H1 (cell line): ENCODE measurements at regions not wholly inside any gene's neighbourhood (a gene's known extent, or its start where the extent isn't known, plus 50 kb on each side); places are given as distances from the start of the nearest gene placed in this dataset.

Experiments
- CTCF ChIA-PET: fragments of 300-600 bp; sonication (Branson Sonifier 250); formaldehyde crosslinking; loops from one replicate; lab custom pipeline; 2021; ENCODE audit not compliant: partially characterized antibody; lab: Charles Lee
- POLR2A ChIA-PET: fragments of 300-600 bp; sonication (Branson Sonifier 250); formaldehyde crosslinking; loops from one replicate; lab custom pipeline; 2021; ENCODE audit warnings: inconsistent platforms; ENCODE audit not compliant: partially characterized antibody; lab: Charles Lee
- DNase-seq, 2 experiments: peaks; one replicate each; pipeline versions ENCODE4 v3.0.0 to v3.0.0-alpha.2; 2010 to 2022; ENCODE audit warnings: low spot score in 2 of 2, low read depth in 1 of 2, mixed read lengths in 1 of 2
- FAIRE-seq: peaks from 2 replicates; lab custom pipeline; 2011; peaks lifted over from hg19 to GRCh38; lab: Jason Lieb, UNC
- H2AFZ ChIP-seq: 2 replicates; pipeline ENCODE4 v1.8.1; 2012; ENCODE audit warnings: low read length, inconsistent platforms
- H2AK5ac ChIP-seq: 2 replicates; pipeline ENCODE4 v1.6.1; 2013; ENCODE audit warnings: low read depth, low read length
- H2BK120ac ChIP-seq: replicated peaks from 2 replicates; pipeline ENCODE3; 2013; ENCODE audit warnings: low read depth, low read length, inconsistent platforms
- H2BK12ac ChIP-seq: 2 replicates; pipeline ENCODE4 v1.6.1; 2013; ENCODE audit warnings: low read depth, low read length
- H2BK15ac ChIP-seq: 2 replicates; pipeline ENCODE4 v1.6.1; 2013; ENCODE audit warnings: low read length
- H2BK20ac ChIP-seq: 2 replicates; pipeline ENCODE4 v1.6.1; 2013; ENCODE audit warnings: low read length
- H2BK5ac ChIP-seq: 2 replicates; pipeline ENCODE4 v1.6.1; 2013; ENCODE audit warnings: low read depth, low read length
- H3K14ac ChIP-seq: 2 replicates; pipeline ENCODE4 v1.6.1; 2013; ENCODE audit warnings: inconsistent platforms; ENCODE audit not compliant: insufficient read length
- H3K18ac ChIP-seq: 2 replicates; pipeline ENCODE4 v1.6.1; 2013; ENCODE audit warnings: low read length; ENCODE audit errors: extremely low read depth
- H3K23ac ChIP-seq: 2 replicates; pipeline ENCODE4 v1.6.1; 2013; ENCODE audit warnings: inconsistent platforms; ENCODE audit not compliant: insufficient read length
- H3K23me2 ChIP-seq: 2 replicates; pipeline ENCODE4 v1.6.1; 2013; ENCODE audit warnings: low read depth, low read length
- H3K27ac ChIP-seq: 2 replicates; pipeline ENCODE4 v1.6.1; 2011; ENCODE audit warnings: low read depth, low read length, inconsistent platforms
- H3K27me3 ChIP-seq, 4 experiments: replicated peaks in 1 of 4; 1 replicate in 1 of 4; 2 replicates in 3 of 4; pipeline versions ENCODE4 v1.6.1 to v1.8.1; 2011 to 2013; ENCODE audit warnings: low read length in 3 of 4, mild to moderate bottlenecking in 3 of 4, inconsistent platforms in 2 of 4, mixed read lengths in 2 of 4, moderate library complexity in 1 of 4; ENCODE audit not compliant: control insufficient read depth in 3 of 4, insufficient read depth in 3 of 4; ENCODE audit errors: extremely low read depth in 1 of 4
- H3K36me3 ChIP-seq, 4 experiments: 2 replicates each; pipeline versions ENCODE4 v1.6.1 to v1.8.1; 2011 to 2013; ENCODE audit warnings: mild to moderate bottlenecking in 4 of 4, low read length in 3 of 4, moderate library complexity in 2 of 4, control low read depth in 1 of 4, inconsistent platforms in 1 of 4; ENCODE audit not compliant: insufficient read depth in 4 of 4, control insufficient read depth in 2 of 4
- H3K4ac ChIP-seq: replicated peaks from 2 replicates; pipeline ENCODE3; 2013; ENCODE audit warnings: low read length, low read depth, mixed read lengths, inconsistent platforms; ENCODE audit not compliant: insufficient read length
- H3K4me1 ChIP-seq, 4 experiments: replicated peaks in 1 of 4; 1 replicate in 1 of 4; 2 replicates in 3 of 4; pipeline versions ENCODE4 v1.6.1 to v1.8.1; 2011 to 2013; ENCODE audit warnings: low read length in 3 of 4, inconsistent platforms in 2 of 4, mixed read lengths in 1 of 4; ENCODE audit not compliant: insufficient read depth in 4 of 4, control insufficient read depth in 3 of 4
- H3K4me2 ChIP-seq, 2 experiments: 2 replicates each; pipeline versions ENCODE4 v1.6.1 to v1.8.1; 2011 to 2013; ENCODE audit warnings: low read depth in 2 of 2, low read length in 2 of 2, control low read depth in 1 of 2, inconsistent platforms in 1 of 2, mild to moderate bottlenecking in 1 of 2; ENCODE audit not compliant: insufficient read depth in 1 of 2
- H3K4me3 ChIP-seq, 4 experiments: fragments of 200-600, 300-600 bp in 1 of 4; sonication (generic), shearing (Covaris generic), sonication (Bioruptor Twin) in 1 of 4; 2 replicates each; pipeline versions ENCODE4 v1.5.1 to v1.8.1; 2011 to 2016; ENCODE audit warnings: low read length in 4 of 4, low read depth in 3 of 4, control low read depth in 2 of 4, inconsistent platforms in 2 of 4, mild to moderate bottlenecking in 2 of 4, mixed read lengths in 1 of 4, moderate library complexity in 1 of 4; ENCODE audit not compliant: insufficient read depth in 2 of 4; ENCODE audit errors: extremely low read depth in 1 of 4
- H3K56ac ChIP-seq: replicated peaks from 2 replicates; pipeline ENCODE3; 2013; ENCODE audit warnings: low read depth, mild to moderate bottlenecking, mixed read lengths, low read length, inconsistent platforms; ENCODE audit not compliant: insufficient read length
- H3K79me1 ChIP-seq: 2 replicates; pipeline ENCODE4 v1.6.1; 2013; ENCODE audit warnings: low read depth, low read length, control low read depth
- H3K79me2 ChIP-seq, 2 experiments: 2 replicates each; pipeline versions ENCODE4 v1.6.1 to v1.8.1; 2012 to 2013; ENCODE audit warnings: low read length in 2 of 2, mild to moderate bottlenecking in 2 of 2, inconsistent platforms in 1 of 2; ENCODE audit not compliant: insufficient read depth in 2 of 2, control insufficient read depth in 1 of 2
- H3K9ac ChIP-seq, 4 experiments: replicated peaks in 1 of 4; 1 replicate in 1 of 4; 2 replicates in 3 of 4; pipeline versions ENCODE4 v1.6.1 to v1.8.1; 2011 to 2013; ENCODE audit warnings: low read depth in 3 of 4, low read length in 3 of 4, control low read depth in 2 of 4, mild to moderate bottlenecking in 2 of 4, moderate library complexity in 2 of 4, inconsistent platforms in 1 of 4; ENCODE audit errors: extremely low read depth in 1 of 4
- H3K9me3 ChIP-seq, 2 experiments: 2 replicates each; pipeline versions ENCODE4 v1.6.1 to v1.8.1; 2012 to 2013; ENCODE audit warnings: mild to moderate bottlenecking in 2 of 2, moderate library complexity in 2 of 2, control low read depth in 1 of 2, inconsistent platforms in 1 of 2, low read depth in 1 of 2, low read length in 1 of 2, mixed read lengths in 1 of 2; ENCODE audit not compliant: insufficient read depth in 2 of 2
- H4K20me1 ChIP-seq, 2 experiments: replicated peaks in 1 of 2; 2 replicates each; pipeline versions ENCODE3 to v1.8.1; 2011 to 2013; ENCODE audit warnings: inconsistent platforms in 2 of 2, low read length in 2 of 2, mild to moderate bottlenecking in 1 of 2; ENCODE audit not compliant: insufficient read depth in 2 of 2, control insufficient read depth in 1 of 2
- H4K5ac ChIP-seq: 2 replicates; pipeline ENCODE4 v1.6.1; 2013; ENCODE audit warnings: low read length, low read depth, mixed read lengths, inconsistent platforms; ENCODE audit not compliant: insufficient read length
- H4K8ac ChIP-seq: 2 replicates; pipeline ENCODE4 v1.8.0; 2013; ENCODE audit warnings: mild to moderate bottlenecking, moderate library complexity, low read length, inconsistent platforms; ENCODE audit not compliant: insufficient read depth; ENCODE audit errors: extremely low read depth
- H4K91ac ChIP-seq: replicated peaks from 2 replicates; pipeline ENCODE3; 2013; ENCODE audit warnings: low read length, mixed read lengths, inconsistent platforms; ENCODE audit not compliant: insufficient read length
- EP300 ChIP-seq, 2 experiments: IDR thresholded peaks; 1 replicate in 1 of 2; 2 replicates in 1 of 2; pipeline ENCODE4 v1.6.1; 2011 to 2012; ENCODE audit warnings: low read depth in 2 of 2, low read length in 2 of 2, mild to moderate bottlenecking in 2 of 2, borderline replicate concordance in 1 of 2, inconsistent platforms in 1 of 2, moderate library complexity in 1 of 2
- NRF1 ChIP-seq: IDR thresholded peaks from 2 replicates; pipeline ENCODE4 v1.6.1; 2011; ENCODE audit warnings: mild to moderate bottlenecking, low read depth, low read length, improper control_type of control experiment
- POLR2A ChIP-seq, 2 experiments: IDR thresholded peaks; 1 replicate in 1 of 2; 2 replicates in 1 of 2; pipeline ENCODE4 v1.6.1; 2011; ENCODE audit warnings: low read depth in 2 of 2, low read length in 2 of 2, mild to moderate bottlenecking in 2 of 2; ENCODE audit errors: control extremely low read depth in 1 of 2
- SIN3A ChIP-seq, 2 experiments: IDR thresholded peaks in 1 of 2; conservative IDR thresholded peaks in 1 of 2; 2 replicates each; pipeline ENCODE4 v1.6.1; 2011 to 2012; ENCODE audit warnings: low read length in 2 of 2, improper control_type of control experiment in 1 of 2, low read depth in 1 of 2, mild to moderate bottlenecking in 1 of 2
- SIX5 ChIP-seq: IDR thresholded peaks from 2 replicates; pipeline ENCODE4 v1.6.1; 2011; ENCODE audit warnings: mild to moderate bottlenecking, low read depth, low read length
- SP1 ChIP-seq: IDR thresholded peaks from 2 replicates; pipeline ENCODE4 v1.6.1; 2011; ENCODE audit warnings: low read depth, low read length
- TCF12 ChIP-seq: IDR thresholded peaks from 2 replicates; pipeline ENCODE4 v1.6.1; 2011; ENCODE audit warnings: low read depth, mild to moderate bottlenecking, low read length
- WGBS, 2 experiments: shearing (Covaris generic) in 1 of 2; methylation state at CpG; one replicate each; pipeline versions ENCODE4 v1.1.6 to v1.1.7; 2013 to 2015; ENCODE audit warnings: low lambda C conversion rate in 2 of 2, mixed read lengths in 2 of 2, inconsistent platforms in 1 of 2, low coverage in 1 of 2, missing lambda C conversion rate in 1 of 2; ENCODE audit not compliant: insufficient replicate concordance in 2 of 2, insufficient coverage in 1 of 2, insufficient read length in 1 of 2; ENCODE audit errors: extremely low coverage in 1 of 2, missing lambda C conversion rate in 1 of 2; 5-methylcytosine and 5-hydroxymethylcytosine counted together

GRCh38 chr2:237264480-237265219 lies 149.3 kb downstream of the COL6A3 start:
- ChIA-PET POLR2A (no interaction called here), CTCF (no interaction called here)
- Histone ChIP-seq H3K56ac (no peak overlapping the region), H3K9me3 (no peaks in the 10 kb centered on the region), H4K8ac (no peak overlapping the region), H3K79me1 (no peaks in the 10 kb centered on the region), H2BK15ac (no peak overlapping the region), H3K4ac (no peak overlapping the region), H3K14ac (no peak overlapping the region), H4K20me1 (no peaks in the 10 kb centered on the region), H3K4me2 (no peak overlapping the region), H3K23ac (no peak overlapping the region), H4K91ac (no peak overlapping the region), H2BK12ac (no peak overlapping the region), H3K79me2 (no peaks in the 10 kb centered on the region), H3K27me3 (no peaks in the 10 kb centered on the region), H3K18ac (no peak overlapping the region), H2BK20ac (no peak overlapping the region), H2BK5ac (no peak overlapping the region), H2BK120ac (no peak overlapping the region), H3K23me2 (no peaks in the 10 kb centered on the region), H2AFZ (no peak overlapping the region), H2AK5ac (no peak overlapping the region), H3K36me3 (no peaks in the 10 kb centered on the region), H3K27ac (no peak overlapping the region), H4K5ac (no peak overlapping the region), H3K4me3 (no peak overlapping the region), H3K9ac (no peak overlapping the region), H3K4me1 (no peaks in the 10 kb centered on the region)
- WGBS, 2 experiments: 95% methylated on average over 18 of the region's 18 CpGs; no CpG with 5 or more reads in 1 of the 2 experiments
- DNase-seq (no peak), FAIRE-seq (no peak)
- TF ChIP-seq SIN3A (conservative IDR thresholded peaks at IDR 0.05 in 1 of 2, IDR thresholded peaks at IDR 0.05 in 1 of 2; ENCODE audit: low read depth in 1 of 2, low read length in 2 of 2) (no peak), TCF12 (no peak), NRF1 (no peak), SIX5 (no peak), SP1 (no peak), POLR2A (IDR thresholded peaks at IDR 0.05; ENCODE audit: control extremely low read depth in 1 of 2, low read depth in 2 of 2, low read length in 2 of 2) (no peak), EP300 (IDR thresholded peaks at IDR 0.05; ENCODE audit: borderline replicate concordance in 1 of 2, low read depth in 2 of 2, low read length in 2 of 2) (no peak)
